Erythroblast (primary cell): ENCODE measurements at regions not wholly inside any gene's neighbourhood (a gene's known extent, or its start where the extent isn't known, plus 50 kb on each side); places are given as distances from the start of the nearest gene placed in this dataset.

ENCODE experiments used
- GATA1 ChIP-seq: IDR thresholded peaks from 2 replicates; pipeline ENCODE4 v1.6.1; 2011; ENCODE audit warnings: low read depth, mild to moderate bottlenecking, control low read depth, low read length, moderate library complexity
- POLR2A ChIP-seq: IDR thresholded peaks from 2 replicates; pipeline ENCODE4 v1.6.1; 2011; ENCODE audit warnings: mild to moderate bottlenecking, low read length

DNA sequence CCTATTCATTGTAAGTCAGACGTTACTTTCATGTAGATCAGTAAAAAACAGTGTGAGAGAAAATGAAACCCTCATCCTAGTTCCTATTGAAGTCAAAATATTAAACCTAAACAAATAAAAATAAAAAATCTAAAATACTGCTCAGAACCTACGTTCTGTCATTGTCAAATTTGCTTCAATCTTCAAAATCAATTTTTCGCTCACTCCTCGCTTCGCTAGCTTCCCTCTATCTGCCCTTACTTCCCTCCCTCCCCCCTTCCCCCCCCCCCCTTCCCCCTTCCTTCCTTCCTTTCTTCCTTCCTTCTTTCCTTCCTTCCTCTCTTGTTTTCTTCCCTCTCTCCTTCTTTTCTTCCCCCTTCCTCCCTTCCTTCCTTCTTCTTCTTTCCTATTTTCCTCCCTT, 310.9 kb upstream of the PDE3A start:
- no peak for TF ChIP-seq POLR2A
- TF ChIP-seq GATA1: no peak
